Adipose tissue (tissue), 3 donors: ENCODE measurements at regions not wholly inside any gene's neighbourhood (a gene's known extent, or its start where the extent isn't known, plus 50 kb on each side); places are given as distances from the start of the nearest gene placed in this dataset.

Experiments
- H3K27ac ChIP-seq: one replicate; pipeline ENCODE4 v1.5.1; 2013; ENCODE audit warnings: low read depth, low read length
- WGBS, 3 donors: extraction: QIAGEN DNeasy Blood & Tissue Kit; methylation state at CpG; one replicate each; pipeline ENCODE4 v1.1.7; 2013; 5-methylcytosine and 5-hydroxymethylcytosine counted together
- donor health status: healthy with polysubstance abuse.
- donor health status: Bipolar disorder and iron deficiency.
- donor health status: healthy.

GRCh38 chr14:22465201-22465840, 123.7 kb downstream of the DAD1 start:
- WGBS, 3 donors, result 84 to 90% (median 84%) methylated on average over 2 of the region's 2 CpGs
- no peak overlapping the region for H3K27ac ChIP-seq

- WGBS, 3 donors, result 90 to 93% (median 91%) methylated on average over 4 of the region's 4 CpGs
- no peak overlapping the region for H3K27ac ChIP-seq
These were observed 124.4 kb downstream of the DAD1 start for GRCh38 chr14:22464422-22465142.

- WGBS, 3 donors, result 46 to 71% (median 61%) methylated on average over 4 of the region's 4 CpGs
- no peak overlapping the region for H3K27ac ChIP-seq
These were observed 125.3 kb downstream of the DAD1 start for GRCh38 chr14:22463763-22464173.

- H3K27ac ChIP-seq, result no peak overlapping the region
- 86 to 90% (median 90%) methylated on average over 4 of the region's 4 CpGs for WGBS, 3 donors
These were observed 126.1 kb downstream of the DAD1 start for GRCh38 chr14:22462923-22463322.

- H3K27ac ChIP-seq, result no peak overlapping the region
- 38 to 63% (median 47%) methylated on average over 4 of the region's 4 CpGs for WGBS, 3 donors
These were observed 128.4 kb downstream of the DAD1 start for GRCh38 chr14:22460461-22461195.

GRCh38 chr14:22458737-22459136, 130.3 kb downstream of the DAD1 start:
- H3K27ac ChIP-seq, result no peak overlapping the region
- WGBS, 3 donors, result 88 to 94% (median 93%) methylated on average over 2 of the region's 2 CpGs

GRCh38 chr14:22456998-22457594, 131.9 kb downstream of the DAD1 start:
- 42 to 61% (median 50%) methylated on average over 2 of the region's 2 CpGs for WGBS, 3 donors
- no peak overlapping the region for H3K27ac ChIP-seq

GRCh38 chr14:22456421-22456820, 132.6 kb downstream of the DAD1 start:
- 72 to 88% (median 85%) methylated on average over 3 of the region's 3 CpGs for WGBS, 3 donors
- H3K27ac ChIP-seq, result no peak overlapping the region

GRCh38 chr14:22452330-22452729, 136.7 kb downstream of the DAD1 start:
- H3K27ac ChIP-seq, result no peak overlapping the region
- 68 to 88% (median 80%) methylated on average over 4 of the region's 4 CpGs for WGBS, 3 donors

GRCh38 chr14:22450266-22450665, 138.8 kb downstream of the DAD1 start:
- WGBS, 3 donors, result 74 to 79% (median 77%) methylated on average over 7 of the region's 7 CpGs
- H3K27ac ChIP-seq, result no peak overlapping the region

- H3K27ac ChIP-seq, result no peak overlapping the region
- WGBS, 3 donors, result 71 to 84% (median 80%) methylated on average over 2 of the region's 2 CpGs
These were observed 139.5 kb downstream of the DAD1 start for GRCh38 chr14:22449600-22449905.

GRCh38 chr14:22448905-22449599, 140.0 kb downstream of the DAD1 start:
- WGBS, 3 donors, result 52 to 79% (median 71%) methylated on average over 4 of the region's 4 CpGs
- H3K27ac ChIP-seq, result no peak overlapping the region

- 58 to 81% (median 62%) methylated on average over 10 of the region's 10 CpGs for WGBS, 3 donors
- H3K27ac ChIP-seq, result no peak overlapping the region
These were observed 140.8 kb downstream of the DAD1 start for GRCh38 chr14:22448035-22448904.

- WGBS, 3 donors, result 64 to 80% (median 72%) methylated on average over 3 of the region's 3 CpGs
- no peak overlapping the region for H3K27ac ChIP-seq
These were observed 150.3 kb downstream of the DAD1 start for GRCh38 chr14:22438742-22439141.

GRCh38 chr14:22434901-22435550, 154.0 kb downstream of the DAD1 start:
- no peak overlapping the region for H3K27ac ChIP-seq
- WGBS, 3 donors, result 72 to 90% (median 80%) methylated on average over 6 of the region's 6 CpGs

GRCh38 chr14:22434030-22434429, 155.0 kb downstream of the DAD1 start:
- 76 to 88% (median 81%) methylated on average over 4 of the region's 4 CpGs for WGBS, 3 donors

GRCh38 chr14:22433069-22433468, 156.0 kb downstream of the DAD1 start:
- H3K27ac ChIP-seq, result no peak overlapping the region
- 47 to 54% (median 54%) methylated on average over 4 of the region's 4 CpGs for WGBS, 3 donors

More at GRCh38 chr14:22434030-22434429, 155.0 kb downstream of the DAD1 start:
- no peak overlapping the region for H3K27ac ChIP-seq
